ENCODE measurements at regions not wholly inside any gene's neighbourhood (a gene's known extent, or its start where the extent isn't known, plus 50 kb on each side); places are given as distances from the start of the nearest gene placed in this dataset.

DNA sequence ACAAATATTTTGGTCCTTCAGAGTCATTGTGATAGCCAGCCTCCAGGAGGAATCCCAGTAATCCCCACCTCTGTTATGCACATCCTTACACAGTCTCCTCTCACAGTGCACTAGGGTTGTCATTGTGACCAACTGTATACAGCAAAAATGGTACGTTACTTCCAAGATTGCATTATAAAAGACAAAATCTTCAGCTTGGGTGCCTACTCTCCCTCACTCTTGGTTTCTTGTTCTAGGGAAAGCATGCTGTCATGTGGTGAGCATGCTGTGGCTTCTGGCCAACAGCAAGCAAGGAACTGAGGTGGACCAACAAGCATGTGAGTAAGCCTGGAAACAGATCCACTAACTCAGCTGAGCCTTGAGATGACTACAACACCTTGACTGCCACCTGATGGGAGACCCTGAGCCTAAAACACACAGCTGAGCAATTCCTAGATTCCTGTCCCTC, 130.1 kb upstream of the DST start:
- DNase-seq (ENCODE audit: low read depth, low spot score): no peak
- ChIA-PET RAD21 (ENCODE audit: low non-redundant PET in 1 of 2, low total read pairs in 2 of 2, uncharacterized antibody in 2 of 2, unreplicated experiment in 2 of 2) (no interaction called here), CTCF (interaction anchor here (1.1 kb wide), 1 partner anchor 73 kb away, joined by 3 read pairs; no protein-coding TSS in a partner anchor), POLR2A (no interaction called here)
- peak overlapping the region; percentile 11; the same call in 1 of the 2 replicates for H3K4me2 ChIP-seq (ENCODE audit: low read length)
- BruUV-seq (replicated peaks): no TSS peak
- peaks cover 78% of the 10 kb centered on the region for H3K79me2 ChIP-seq (ENCODE audit: insufficient read depth, low read length)
- no peaks in the 10 kb centered on the region for H3K9me2 ChIP-seq (ENCODE audit: insufficient read depth)
- no peak overlapping the region for H2AFZ ChIP-seq (ENCODE audit: low read depth, low read length, poor library complexity, severe bottlenecking)
- no peaks in the 10 kb centered on the region for H3K27me3 ChIP-seq (ENCODE audit: insufficient read depth, low read length)
- TF ChIP-seq, protein P1, sequence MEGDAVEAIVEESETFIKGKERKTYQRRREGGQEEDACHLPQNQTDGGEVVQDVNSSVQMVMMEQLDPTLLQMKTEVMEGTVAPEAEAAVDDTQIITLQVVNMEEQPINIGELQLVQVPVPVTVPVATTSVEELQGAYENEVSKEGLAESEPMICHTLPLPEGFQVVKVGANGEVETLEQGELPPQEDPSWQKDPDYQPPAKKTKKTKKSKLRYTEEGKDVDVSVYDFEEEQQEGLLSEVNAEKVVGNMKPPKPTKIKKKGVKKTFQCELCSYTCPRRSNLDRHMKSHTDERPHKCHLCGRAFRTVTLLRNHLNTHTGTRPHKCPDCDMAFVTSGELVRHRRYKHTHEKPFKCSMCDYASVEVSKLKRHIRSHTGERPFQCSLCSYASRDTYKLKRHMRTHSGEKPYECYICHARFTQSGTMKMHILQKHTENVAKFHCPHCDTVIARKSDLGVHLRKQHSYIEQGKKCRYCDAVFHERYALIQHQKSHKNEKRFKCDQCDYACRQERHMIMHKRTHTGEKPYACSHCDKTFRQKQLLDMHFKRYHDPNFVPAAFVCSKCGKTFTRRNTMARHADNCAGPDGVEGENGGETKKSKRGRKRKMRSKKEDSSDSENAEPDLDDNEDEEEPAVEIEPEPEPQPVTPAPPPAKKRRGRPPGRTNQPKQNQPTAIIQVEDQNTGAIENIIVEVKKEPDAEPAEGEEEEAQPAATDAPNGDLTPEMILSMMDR (IDR thresholded peaks at IDR 0.05 in 2 of 3, conservative IDR thresholded peaks at IDR 0.05 in 1 of 3; ENCODE audit: borderline replicate concordance in 1 of 3, insufficient read depth in 1 of 3, low read depth in 2 of 3, low read length in 2 of 3): peak in 1 of 3 experiments; percentile 12; a peak in 1 of 6 replicates
- TF ChIP-seq, protein P2, sequence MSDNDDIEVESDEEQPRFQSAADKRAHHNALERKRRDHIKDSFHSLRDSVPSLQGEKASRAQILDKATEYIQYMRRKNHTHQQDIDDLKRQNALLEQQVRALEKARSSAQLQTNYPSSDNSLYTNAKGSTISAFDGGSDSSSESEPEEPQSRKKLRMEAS (IDR thresholded peaks at IDR 0.05): peak; percentile 46; the same call in 1 of the 2 replicates
- TF ChIP-seq ZNF274 (IDR thresholded peaks at IDR 0.05; ENCODE audit: low read depth, low read length) (no peak), EGR1 (IDR thresholded peaks at IDR 0.05; ENCODE audit: low read depth) (no peak), RAD21 (IDR thresholded peaks at IDR 0.05; ENCODE audit: low read depth) (peak; percentile 25; the same call in 1 of the 2 replicates), CEBPB (IDR thresholded peaks at IDR 0.05; ENCODE audit: low read depth) (no peak)
- peak overlapping the region; percentile 2; the same call in 1 of the 2 replicates for H3K27ac ChIP-seq (ENCODE audit: low read depth, low read length)
- no peaks in the 10 kb centered on the region for H3K9me3 ChIP-seq (ENCODE audit: control insufficient read depth in 1 of 2, insufficient read depth in 1 of 2, low read depth in 1 of 2, low read length in 2 of 2)
- no peaks in the 10 kb centered on the region for H3K36me3 ChIP-seq (ENCODE audit: control insufficient read depth in 1 of 2, insufficient read depth in 2 of 2, low read length in 2 of 2)
- no peak overlapping the region for H3K9ac ChIP-seq (ENCODE audit: low read length)
- H3K4me3 ChIP-seq (replicated peaks in 1 of 2; ENCODE audit: low read depth in 1 of 2, low read length in 2 of 2): no peak overlapping the region
- H4K20me1 ChIP-seq (ENCODE audit: insufficient read depth): 0 out of 2 replicates have a peak, but pooled peaks cover 3% of the 10 kb centered on the region
- intact Hi-C loops (cut with micrococcal nuclease): no loop called here
- ATAC-seq: peak; percentile 81
- H3K4me1 ChIP-seq (ENCODE audit: control insufficient read depth in 1 of 2, insufficient read depth in 2 of 2, low read length in 2 of 2): peaks cover 32 to 34% of the 10 kb centered on the region in 2 experiments
